Panc1 (cell line): ENCODE measurements at regions not wholly inside any gene's neighbourhood (a gene's known extent, or its start where the extent isn't known, plus 50 kb on each side); places are given as distances from the start of the nearest gene placed in this dataset.

ENCODE experiments used
- ATAC-seq: fragments of 200-7000 bp; cut with Tn5 transposase; 2 replicates; pipeline ENCODE4 v1.9.1; 2020; ENCODE audit warnings: mild to moderate bottlenecking, moderate library complexity
- BruUV-seq: library from RNA; stranded (reverse); fragments of 400-500 nt; replicated peaks from 2 replicates; lab custom pipeline; 2021; lab: Mats Ljungman, UMichigan
- CTCF ChIA-PET: fragments of 300-600 bp; sonication (Branson Sonifier 250); formaldehyde crosslinking; loops from one replicate; lab custom pipeline; 2022; ENCODE audit warnings: antibody characterized with exemption; lab: Charles Lee
- POLR2A ChIA-PET: fragments of 300-600 bp; sonication (Branson Sonifier 250); formaldehyde crosslinking; loops from one replicate; lab custom pipeline; 2022; ENCODE audit warnings: antibody characterized with exemption; lab: Charles Lee
- DNase-seq: peaks from one replicate; pipeline ENCODE4 v3.0.0-alpha.2; 2010; ENCODE audit warnings: low read depth, low spot score
- H3K27ac ChIP-seq: 2 replicates; pipeline ENCODE4 v1.5.1; 2011; ENCODE audit warnings: mild to moderate bottlenecking, low read length, inconsistent platforms
- H3K27me3 ChIP-seq: fragments of 200-500 bp; sonication (Bioruptor generic); 2 replicates; pipeline ENCODE4 v1.6.0; 2014; ENCODE audit warnings: low read length, inconsistent platforms; ENCODE audit not compliant: control insufficient read depth, insufficient read depth
- H3K36me3 ChIP-seq: fragments of 200-500 bp; sonication (Bioruptor generic); 2 replicates; pipeline ENCODE4 v1.5.1; 2014; ENCODE audit warnings: inconsistent platforms, mild to moderate bottlenecking, low read length, moderate library complexity; ENCODE audit not compliant: control insufficient read depth, insufficient read depth
- H3K4me1 ChIP-seq: 2 replicates; pipeline ENCODE4 v1.5.1; 2011; ENCODE audit warnings: inconsistent platforms, mild to moderate bottlenecking, low read length, moderate library complexity; ENCODE audit not compliant: control insufficient read depth, insufficient read depth
- H3K4me3 ChIP-seq, 2 experiments: 2 replicates each; pipeline ENCODE4 v1.5.1; 2011 to 2012; ENCODE audit warnings: low read depth in 2 of 2, low read length in 2 of 2, mild to moderate bottlenecking in 2 of 2, inconsistent platforms in 1 of 2, moderate library complexity in 1 of 2
- H3K9me3 ChIP-seq: fragments of 200-500 bp; sonication (Bioruptor generic); 2 replicates; pipeline ENCODE4 v1.5.1; 2014; ENCODE audit warnings: low read depth, mild to moderate bottlenecking, inconsistent platforms, low read length, moderate library complexity; ENCODE audit not compliant: control insufficient read depth, insufficient read depth
- POLR2AphosphoS5 ChIP-seq: IDR thresholded peaks from 2 replicates; pipeline ENCODE4 v1.6.1; 2012; ENCODE audit warnings: mild to moderate bottlenecking, low read depth, low read length, moderate library complexity
- SIN3A ChIP-seq: IDR thresholded peaks from 2 replicates; pipeline ENCODE4 v1.6.1; 2012; ENCODE audit warnings: low read depth, mild to moderate bottlenecking, low read length, moderate library complexity, borderline replicate concordance; ENCODE audit not compliant: insufficient read depth
- TCF7L2 ChIP-seq: IDR thresholded peaks from 2 replicates; pipeline ENCODE4 v1.6.1; 2011; ENCODE audit warnings: mild to moderate bottlenecking, low read depth, low read length, inconsistent platforms
- in situ Hi-C: cut with HindIII; loops from 2 replicates; pipeline ENCODE4 v1.10.0; 2016; ENCODE audit warnings: low sequenced_read_pairs, low pct_unique_long_range_greater_than_20kb
- intact Hi-C: fragments of 100-400 bp; cut with micrococcal nuclease; formaldehyde crosslinking; loops from one replicate; pipeline ENCODE4 v1.10.0; 2022; ENCODE audit not compliant: unreplicated experiment
- TF ChIP-seq, protein P1 (sequence below), 2 experiments: IDR thresholded peaks; 2 replicates each; pipeline ENCODE4 v1.6.1; 2011 to 2012; ENCODE audit warnings: low read depth in 2 of 2, control low read depth in 1 of 2, low read length in 1 of 2, mild to moderate bottlenecking in 1 of 2, moderate library complexity in 1 of 2; ENCODE audit not compliant: insufficient read depth in 1 of 2
- TF ChIP-seq, protein P2 (sequence below): fragments of 450-650 bp; IDR thresholded peaks from 2 replicates; pipeline ENCODE4 v1.5.1; 2017; ENCODE audit warnings: mild to moderate bottlenecking

DNA sequence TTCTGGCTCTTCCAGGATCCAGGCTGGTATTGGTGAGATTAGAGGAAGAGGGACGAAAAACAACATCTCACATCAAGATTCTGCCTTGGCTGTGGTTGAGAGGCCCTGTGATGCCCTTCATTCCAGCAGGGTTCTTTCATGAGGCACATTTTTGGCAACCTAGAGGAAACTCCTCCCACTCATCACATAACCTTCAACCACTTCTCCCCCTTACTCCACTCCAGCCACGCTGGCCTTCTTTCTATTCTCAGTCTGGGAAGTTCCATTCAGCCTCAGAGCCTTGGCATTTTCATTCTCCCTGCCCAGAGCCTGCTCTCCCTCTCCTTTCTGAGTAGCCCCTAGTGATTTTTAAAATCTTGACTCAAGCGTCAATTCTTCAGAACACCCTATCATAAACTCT, 337.5 kb downstream of the ZSWIM6 start:
- CTCF ChIA-PET, result no interaction called here
- no TSS peak for BruUV-seq

GRCh38 chr5:61670941-61671340, 338.9 kb downstream of the ZSWIM6 start:
- TF ChIP-seq, protein P1, sequence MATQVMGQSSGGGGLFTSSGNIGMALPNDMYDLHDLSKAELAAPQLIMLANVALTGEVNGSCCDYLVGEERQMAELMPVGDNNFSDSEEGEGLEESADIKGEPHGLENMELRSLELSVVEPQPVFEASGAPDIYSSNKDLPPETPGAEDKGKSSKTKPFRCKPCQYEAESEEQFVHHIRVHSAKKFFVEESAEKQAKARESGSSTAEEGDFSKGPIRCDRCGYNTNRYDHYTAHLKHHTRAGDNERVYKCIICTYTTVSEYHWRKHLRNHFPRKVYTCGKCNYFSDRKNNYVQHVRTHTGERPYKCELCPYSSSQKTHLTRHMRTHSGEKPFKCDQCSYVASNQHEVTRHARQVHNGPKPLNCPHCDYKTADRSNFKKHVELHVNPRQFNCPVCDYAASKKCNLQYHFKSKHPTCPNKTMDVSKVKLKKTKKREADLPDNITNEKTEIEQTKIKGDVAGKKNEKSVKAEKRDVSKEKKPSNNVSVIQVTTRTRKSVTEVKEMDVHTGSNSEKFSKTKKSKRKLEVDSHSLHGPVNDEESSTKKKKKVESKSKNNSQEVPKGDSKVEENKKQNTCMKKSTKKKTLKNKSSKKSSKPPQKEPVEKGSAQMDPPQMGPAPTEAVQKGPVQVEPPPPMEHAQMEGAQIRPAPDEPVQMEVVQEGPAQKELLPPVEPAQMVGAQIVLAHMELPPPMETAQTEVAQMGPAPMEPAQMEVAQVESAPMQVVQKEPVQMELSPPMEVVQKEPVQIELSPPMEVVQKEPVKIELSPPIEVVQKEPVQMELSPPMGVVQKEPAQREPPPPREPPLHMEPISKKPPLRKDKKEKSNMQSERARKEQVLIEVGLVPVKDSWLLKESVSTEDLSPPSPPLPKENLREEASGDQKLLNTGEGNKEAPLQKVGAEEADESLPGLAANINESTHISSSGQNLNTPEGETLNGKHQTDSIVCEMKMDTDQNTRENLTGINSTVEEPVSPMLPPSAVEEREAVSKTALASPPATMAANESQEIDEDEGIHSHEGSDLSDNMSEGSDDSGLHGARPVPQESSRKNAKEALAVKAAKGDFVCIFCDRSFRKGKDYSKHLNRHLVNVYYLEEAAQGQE (IDR thresholded peaks at IDR 0.05; ENCODE audit: insufficient read depth in 1 of 2, low read depth in 2 of 2, low read length in 1 of 2), result no peak
- TF ChIP-seq TCF7L2 (no peak), POLR2AphosphoS5 (no peak), SIN3A (no peak)
- TF ChIP-seq, protein P2, sequence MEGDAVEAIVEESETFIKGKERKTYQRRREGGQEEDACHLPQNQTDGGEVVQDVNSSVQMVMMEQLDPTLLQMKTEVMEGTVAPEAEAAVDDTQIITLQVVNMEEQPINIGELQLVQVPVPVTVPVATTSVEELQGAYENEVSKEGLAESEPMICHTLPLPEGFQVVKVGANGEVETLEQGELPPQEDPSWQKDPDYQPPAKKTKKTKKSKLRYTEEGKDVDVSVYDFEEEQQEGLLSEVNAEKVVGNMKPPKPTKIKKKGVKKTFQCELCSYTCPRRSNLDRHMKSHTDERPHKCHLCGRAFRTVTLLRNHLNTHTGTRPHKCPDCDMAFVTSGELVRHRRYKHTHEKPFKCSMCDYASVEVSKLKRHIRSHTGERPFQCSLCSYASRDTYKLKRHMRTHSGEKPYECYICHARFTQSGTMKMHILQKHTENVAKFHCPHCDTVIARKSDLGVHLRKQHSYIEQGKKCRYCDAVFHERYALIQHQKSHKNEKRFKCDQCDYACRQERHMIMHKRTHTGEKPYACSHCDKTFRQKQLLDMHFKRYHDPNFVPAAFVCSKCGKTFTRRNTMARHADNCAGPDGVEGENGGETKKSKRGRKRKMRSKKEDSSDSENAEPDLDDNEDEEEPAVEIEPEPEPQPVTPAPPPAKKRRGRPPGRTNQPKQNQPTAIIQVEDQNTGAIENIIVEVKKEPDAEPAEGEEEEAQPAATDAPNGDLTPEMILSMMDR, result no peak
- Histone ChIP-seq H3K4me3 (no peak overlapping the region), H3K4me1 (no peaks in the 10 kb centered on the region), H3K27me3 (peaks cover 4% of the 10 kb centered on the region; the same call in 1 of the 2 replicates), H3K36me3 (no peaks in the 10 kb centered on the region), H3K27ac (no peak overlapping the region), H3K9me3 (no peaks in the 10 kb centered on the region)
- in situ Hi-C loops, result no loop called here
- BruUV-seq, result no TSS peak
- DNase-seq, result no peak
- no peak for ATAC-seq
- intact Hi-C loops, result no loop called here
- ChIA-PET CTCF (no interaction called here), POLR2A (no interaction called here)

More for the DNA sequence above, 337.5 kb downstream of the ZSWIM6 start:
- Histone ChIP-seq H3K4me3 (no peak overlapping the region), H3K9me3 (no peaks in the 10 kb centered on the region), H3K4me1 (no peaks in the 10 kb centered on the region), H3K27ac (no peak overlapping the region), H3K27me3 (peaks cover 4% of the 10 kb centered on the region; the same call in 1 of the 2 replicates), H3K36me3 (no peaks in the 10 kb centered on the region)
- intact Hi-C loops, result loop anchor here (10.0 kb wide), 1 partner anchor 255 kb away; no protein-coding TSS in a partner anchor
- DNase-seq (no peak), ATAC-seq (no peak)
- TF ChIP-seq, protein P1 (IDR thresholded peaks at IDR 0.05; ENCODE audit: insufficient read depth in 1 of 2, low read depth in 2 of 2, low read length in 1 of 2), result no peak
- TF ChIP-seq SIN3A (no peak), TCF7L2 (no peak), POLR2AphosphoS5 (no peak)
- TF ChIP-seq, protein P2, result no peak
- in situ Hi-C loops, result no loop called here
- POLR2A ChIA-PET, result no interaction called here
